ENCODE measurements at regions not wholly inside any gene's neighbourhood (a gene's known extent, or its start where the extent isn't known, plus 50 kb on each side); places are given as distances from the start of the nearest gene placed in this dataset.

DNA sequence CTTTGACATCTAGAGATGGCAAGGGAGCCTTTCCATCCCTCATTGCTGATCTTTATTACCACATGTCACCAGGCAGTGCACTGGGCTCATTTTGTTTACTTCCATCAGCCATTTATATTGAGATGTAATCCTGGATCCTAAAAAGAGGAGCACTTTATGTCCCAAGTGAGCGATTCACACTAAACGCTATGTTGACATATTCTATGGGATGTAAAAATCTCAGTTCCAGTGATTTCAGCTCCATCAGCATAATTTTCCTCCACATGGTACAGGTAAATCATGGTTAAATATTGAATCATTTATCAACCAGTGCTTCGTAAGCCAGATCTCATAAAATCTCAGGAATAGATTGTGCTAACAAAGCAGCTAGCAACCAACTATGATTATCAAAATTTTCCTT, 634.8 kb upstream of the PLXNA2 start:
- no peak overlapping the region for H3K4me3 ChIP-seq (ENCODE audit: low read length)
- H3K36me3 ChIP-seq (ENCODE audit: control insufficient read depth, low read depth, low read length): no peaks in the 10 kb centered on the region
- no peak overlapping the region for H3K9ac ChIP-seq (ENCODE audit: low read length)
- no peaks in the 10 kb centered on the region for H3K27me3 ChIP-seq (ENCODE audit: control insufficient read depth, insufficient read depth, low read length)
- H3K27ac ChIP-seq (ENCODE audit: low read length): no peak overlapping the region
- no peaks in the 10 kb centered on the region for H3K4me1 ChIP-seq (ENCODE audit: control insufficient read depth, low read depth, low read length)
- H3K9me3 ChIP-seq (ENCODE audit: control insufficient read depth, low read depth, low read length): no peaks in the 10 kb centered on the region

GRCh38 chr1:208880433-208881100, 636.4 kb upstream of the PLXNA2 start:
- Histone ChIP-seq H3K27me3 (ENCODE audit: control insufficient read depth, insufficient read depth, low read length) (no peaks in the 10 kb centered on the region), H3K36me3 (ENCODE audit: control insufficient read depth, low read depth, low read length) (no peaks in the 10 kb centered on the region), H3K27ac (ENCODE audit: low read length) (no peak overlapping the region), H3K9me3 (ENCODE audit: control insufficient read depth, low read depth, low read length) (no peaks in the 10 kb centered on the region), H3K4me1 (ENCODE audit: control insufficient read depth, low read depth, low read length) (no peaks in the 10 kb centered on the region), H3K9ac (ENCODE audit: low read length) (no peak overlapping the region), H3K4me3 (ENCODE audit: low read length) (no peak overlapping the region)

GRCh38 chr1:208885060-208885459, 640.9 kb upstream of the PLXNA2 start:
- H3K36me3 ChIP-seq (ENCODE audit: control insufficient read depth, low read depth, low read length): no peaks in the 10 kb centered on the region
- H3K9me3 ChIP-seq (ENCODE audit: control insufficient read depth, low read depth, low read length): no peaks in the 10 kb centered on the region
- H3K9ac ChIP-seq (ENCODE audit: low read length): no peak overlapping the region
- H3K27me3 ChIP-seq (ENCODE audit: control insufficient read depth, insufficient read depth, low read length): no peaks in the 10 kb centered on the region
- H3K4me3 ChIP-seq (ENCODE audit: low read length): no peak overlapping the region
- no peaks in the 10 kb centered on the region for H3K4me1 ChIP-seq (ENCODE audit: control insufficient read depth, low read depth, low read length)
- H3K27ac ChIP-seq (ENCODE audit: low read length): no peak overlapping the region

DNA sequence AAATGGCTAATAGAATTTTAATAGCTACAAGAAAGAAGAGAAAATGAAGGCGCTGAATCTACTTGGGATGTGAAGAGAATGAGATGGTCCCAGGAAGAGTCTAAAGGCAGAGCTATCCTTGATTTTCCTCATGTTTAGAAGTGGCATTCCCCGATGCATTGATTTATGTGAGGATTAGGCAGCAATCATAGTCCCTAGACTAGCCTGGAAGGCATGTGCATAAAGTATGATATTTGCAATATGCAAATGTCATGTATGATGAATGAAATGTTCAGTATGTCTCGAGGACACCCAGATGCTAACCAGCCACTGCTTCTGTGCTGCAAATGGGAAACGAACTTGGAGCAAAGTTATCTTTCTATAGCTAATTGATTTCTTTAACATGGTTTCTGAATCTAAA, 641.5 kb upstream of the PLXNA2 start:
- Histone ChIP-seq H3K4me1 (ENCODE audit: control insufficient read depth, low read depth, low read length) (no peaks in the 10 kb centered on the region), H3K36me3 (ENCODE audit: control insufficient read depth, low read depth, low read length) (no peaks in the 10 kb centered on the region), H3K27ac (ENCODE audit: low read length) (no peak overlapping the region), H3K27me3 (ENCODE audit: control insufficient read depth, insufficient read depth, low read length) (no peaks in the 10 kb centered on the region), H3K9ac (ENCODE audit: low read length) (no peak overlapping the region), H3K9me3 (ENCODE audit: control insufficient read depth, low read depth, low read length) (no peaks in the 10 kb centered on the region), H3K4me3 (ENCODE audit: low read length) (no peak overlapping the region)

- Histone ChIP-seq H3K27me3 (ENCODE audit: control insufficient read depth, insufficient read depth, low read length) (no peaks in the 10 kb centered on the region), H3K4me3 (ENCODE audit: low read length) (no peak overlapping the region), H3K27ac (ENCODE audit: low read length) (no peak overlapping the region), H3K36me3 (ENCODE audit: control insufficient read depth, low read depth, low read length) (no peaks in the 10 kb centered on the region), H3K4me1 (ENCODE audit: control insufficient read depth, low read depth, low read length) (no peaks in the 10 kb centered on the region), H3K9ac (ENCODE audit: low read length) (no peak overlapping the region), H3K9me3 (ENCODE audit: control insufficient read depth, low read depth, low read length) (no peaks in the 10 kb centered on the region)
These were observed 644.2 kb upstream of the PLXNA2 start for GRCh38 chr1:208888376-208888775.

DNA sequence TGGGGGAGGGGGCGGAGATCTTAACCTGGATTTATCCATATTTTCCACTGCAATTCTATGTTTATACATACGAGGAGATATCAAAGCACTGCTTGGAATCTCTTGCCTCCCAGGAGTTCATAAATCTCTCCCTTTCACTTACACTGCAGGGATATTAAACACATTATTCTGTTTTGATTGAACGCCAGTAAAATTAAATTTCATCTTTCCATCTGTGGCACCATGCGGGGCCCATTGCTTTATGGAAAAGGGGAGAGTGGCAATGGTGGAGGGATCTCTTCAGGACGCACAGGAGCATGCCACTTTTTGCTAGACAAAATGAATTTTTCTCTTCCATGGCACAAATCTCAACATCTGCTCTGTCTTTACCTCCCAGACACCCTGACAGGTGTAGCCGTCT, 648.0 kb upstream of the PLXNA2 start:
- Histone ChIP-seq H3K27ac (ENCODE audit: low read length) (no peak overlapping the region), H3K4me1 (ENCODE audit: control insufficient read depth, low read depth, low read length) (no peaks in the 10 kb centered on the region), H3K9ac (ENCODE audit: low read length) (no peak overlapping the region), H3K27me3 (ENCODE audit: control insufficient read depth, insufficient read depth, low read length) (no peaks in the 10 kb centered on the region), H3K9me3 (ENCODE audit: control insufficient read depth, low read depth, low read length) (no peaks in the 10 kb centered on the region), H3K4me3 (ENCODE audit: low read length) (no peak overlapping the region), H3K36me3 (ENCODE audit: control insufficient read depth, low read depth, low read length) (no peaks in the 10 kb centered on the region)

- Histone ChIP-seq H3K27me3 (ENCODE audit: control insufficient read depth, insufficient read depth, low read length) (no peaks in the 10 kb centered on the region), H3K4me3 (ENCODE audit: low read length) (no peak overlapping the region), H3K9me3 (ENCODE audit: control insufficient read depth, low read depth, low read length) (no peaks in the 10 kb centered on the region), H3K27ac (ENCODE audit: low read length) (no peak overlapping the region), H3K36me3 (ENCODE audit: control insufficient read depth, low read depth, low read length) (no peaks in the 10 kb centered on the region), H3K9ac (ENCODE audit: low read length) (no peak overlapping the region), H3K4me1 (ENCODE audit: control insufficient read depth, low read depth, low read length) (no peaks in the 10 kb centered on the region)
These were observed 649.1 kb upstream of the PLXNA2 start for GRCh38 chr1:208893251-208893650.

DNA sequence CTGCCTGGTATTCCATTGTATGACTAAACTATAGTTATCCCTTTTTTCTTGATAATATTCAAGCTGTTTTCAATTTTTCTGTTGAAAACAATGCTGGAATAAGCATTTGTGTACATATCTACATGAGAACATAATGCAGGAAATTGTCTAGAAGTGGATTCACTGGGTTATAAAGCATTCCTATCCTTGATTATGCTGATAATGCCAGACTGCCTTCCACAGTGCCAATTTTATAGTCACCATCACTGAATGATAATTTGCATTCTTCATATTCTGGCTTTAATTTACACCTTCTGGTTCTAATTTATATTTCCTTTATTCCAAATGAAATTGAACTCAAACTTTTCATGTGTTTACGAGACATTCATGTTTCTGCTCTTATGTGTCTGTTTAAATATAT, 651.0 kb upstream of the PLXNA2 start:
- Histone ChIP-seq H3K4me3 (ENCODE audit: low read length) (no peak overlapping the region), H3K36me3 (ENCODE audit: control insufficient read depth, low read depth, low read length) (no peaks in the 10 kb centered on the region), H3K9ac (ENCODE audit: low read length) (no peak overlapping the region), H3K27me3 (ENCODE audit: control insufficient read depth, insufficient read depth, low read length) (no peaks in the 10 kb centered on the region), H3K9me3 (ENCODE audit: control insufficient read depth, low read depth, low read length) (no peaks in the 10 kb centered on the region), H3K27ac (ENCODE audit: low read length) (no peak overlapping the region), H3K4me1 (ENCODE audit: control insufficient read depth, low read depth, low read length) (no peaks in the 10 kb centered on the region)

DNA sequence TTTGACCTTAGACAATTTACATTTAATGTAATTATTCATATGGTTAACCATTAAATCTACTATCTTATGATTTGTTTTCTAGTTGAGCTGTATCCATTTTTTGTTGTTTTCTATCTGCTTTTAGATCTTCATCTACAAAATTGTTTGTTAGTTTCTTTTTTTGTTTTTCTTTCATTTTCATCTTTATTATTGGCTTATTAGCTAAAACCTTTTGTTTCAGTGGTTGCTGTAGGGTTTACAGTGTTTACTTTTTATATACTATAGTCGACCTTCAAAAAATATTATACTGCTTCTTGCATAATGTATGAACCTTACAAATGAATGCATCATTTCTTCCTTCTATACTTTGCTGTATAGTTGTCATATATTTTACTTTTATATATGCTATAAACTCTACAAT, 651.6 kb upstream of the PLXNA2 start:
- no peak overlapping the region for H3K4me3 ChIP-seq (ENCODE audit: low read length)
- H3K9me3 ChIP-seq (ENCODE audit: control insufficient read depth, low read depth, low read length): no peaks in the 10 kb centered on the region
- no peak overlapping the region for H3K9ac ChIP-seq (ENCODE audit: low read length)
- H3K27ac ChIP-seq (ENCODE audit: low read length): no peak overlapping the region
- no peaks in the 10 kb centered on the region for H3K36me3 ChIP-seq (ENCODE audit: control insufficient read depth, low read depth, low read length)
- no peaks in the 10 kb centered on the region for H3K4me1 ChIP-seq (ENCODE audit: control insufficient read depth, low read depth, low read length)
- no peaks in the 10 kb centered on the region for H3K27me3 ChIP-seq (ENCODE audit: control insufficient read depth, insufficient read depth, low read length)

DNA sequence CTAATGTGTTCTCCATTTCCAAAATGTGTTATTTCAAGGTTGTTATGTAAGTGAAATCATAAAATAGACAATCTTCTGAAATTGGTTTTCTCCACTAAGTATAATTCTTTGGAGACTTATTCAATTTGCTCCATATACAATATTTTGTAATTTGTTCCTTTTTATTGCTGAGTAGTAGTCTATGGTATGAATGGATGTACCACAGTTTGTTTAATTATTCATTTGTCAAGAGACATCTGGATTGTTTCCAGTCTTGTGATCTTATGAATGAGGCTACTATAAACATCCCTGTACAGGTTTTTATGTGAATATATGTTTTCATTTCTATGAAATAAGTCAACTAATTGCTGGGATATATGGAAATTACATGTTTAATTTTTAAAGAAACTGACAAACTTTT, 652.6 kb upstream of the PLXNA2 start:
- H3K36me3 ChIP-seq (ENCODE audit: control insufficient read depth, low read depth, low read length): no peaks in the 10 kb centered on the region
- H3K27me3 ChIP-seq (ENCODE audit: control insufficient read depth, insufficient read depth, low read length): no peaks in the 10 kb centered on the region
- H3K9ac ChIP-seq (ENCODE audit: low read length): no peak overlapping the region
- H3K9me3 ChIP-seq (ENCODE audit: control insufficient read depth, low read depth, low read length): no peaks in the 10 kb centered on the region
- no peaks in the 10 kb centered on the region for H3K4me1 ChIP-seq (ENCODE audit: control insufficient read depth, low read depth, low read length)
- H3K27ac ChIP-seq (ENCODE audit: low read length): no peak overlapping the region
- no peak overlapping the region for H3K4me3 ChIP-seq (ENCODE audit: low read length)

DNA sequence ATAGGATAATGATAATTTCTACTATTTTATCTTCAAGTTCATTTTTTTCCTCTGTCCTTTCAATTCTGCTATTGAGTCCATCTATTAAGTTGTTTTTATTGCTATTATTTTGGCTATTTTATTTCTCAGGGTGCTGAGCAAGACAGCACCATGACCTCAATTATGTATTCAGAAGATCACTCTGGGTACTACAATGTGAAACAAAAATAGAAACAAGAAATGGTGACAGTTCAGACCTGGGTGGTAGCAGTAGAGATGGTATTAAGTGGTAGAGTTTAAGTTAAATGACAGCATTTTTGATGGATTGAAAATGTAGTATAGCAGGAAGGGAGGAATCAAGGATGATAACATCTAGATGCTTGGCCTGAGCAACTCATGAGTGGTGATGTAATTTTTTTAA, 655.3 kb upstream of the PLXNA2 start:
- H3K9ac ChIP-seq (ENCODE audit: low read length): no peak overlapping the region
- peaks cover 5% of the 10 kb centered on the region for H3K4me1 ChIP-seq (ENCODE audit: control insufficient read depth, low read depth, low read length)
- no peak overlapping the region for H3K27ac ChIP-seq (ENCODE audit: low read length)
- H3K4me3 ChIP-seq (ENCODE audit: low read length): no peak overlapping the region
- H3K27me3 ChIP-seq (ENCODE audit: control insufficient read depth, insufficient read depth, low read length): no peaks in the 10 kb centered on the region
- H3K36me3 ChIP-seq (ENCODE audit: control insufficient read depth, low read depth, low read length): no peaks in the 10 kb centered on the region
- H3K9me3 ChIP-seq (ENCODE audit: control insufficient read depth, low read depth, low read length): no peaks in the 10 kb centered on the region

- no peak overlapping the region for H3K27ac ChIP-seq (ENCODE audit: low read length)
- H3K36me3 ChIP-seq (ENCODE audit: control insufficient read depth, low read depth, low read length): no peaks in the 10 kb centered on the region
- no peaks in the 10 kb centered on the region for H3K9me3 ChIP-seq (ENCODE audit: control insufficient read depth, low read depth, low read length)
- no peaks in the 10 kb centered on the region for H3K27me3 ChIP-seq (ENCODE audit: control insufficient read depth, insufficient read depth, low read length)
- H3K4me3 ChIP-seq (ENCODE audit: low read length): no peak overlapping the region
- H3K9ac ChIP-seq (ENCODE audit: low read length): no peak overlapping the region
- peaks cover 5% of the 10 kb centered on the region for H3K4me1 ChIP-seq (ENCODE audit: control insufficient read depth, low read depth, low read length)
These were observed 659.2 kb upstream of the PLXNA2 start for GRCh38 chr1:208903251-208903905.

Data from iPS-18a (cell line).